SK-N-DZ (cell line): ENCODE measurements at regions not wholly inside any gene's neighbourhood (a gene's known extent, or its start where the extent isn't known, plus 50 kb on each side); places are given as distances from the start of the nearest gene placed in this dataset.

Experiments
- small RNA-seq, 2 experiments: library from RNA; depleted of rRNA; stranded (forward); fragments of <200 nt; gene quantifications; one replicate each; pipeline ENCODE3, GENCODE V24; 2014

Small RNA genes lying in the stretch of these regions (small RNA-seq; reads per million reads assigned to genes)
- 0 reads per million in 2 experiments for gene RF01518
- 1.7 to 6.4 reads per million in 2 experiments for gene RNA5SP358
- gene RNA5SP359: 0.18 to 0.53 reads per million in 2 experiments
